ENCODE measurements at regions not wholly inside any gene's neighbourhood (a gene's known extent, or its start where the extent isn't known, plus 50 kb on each side); places are given as distances from the start of the nearest gene placed in this dataset.

DNA sequence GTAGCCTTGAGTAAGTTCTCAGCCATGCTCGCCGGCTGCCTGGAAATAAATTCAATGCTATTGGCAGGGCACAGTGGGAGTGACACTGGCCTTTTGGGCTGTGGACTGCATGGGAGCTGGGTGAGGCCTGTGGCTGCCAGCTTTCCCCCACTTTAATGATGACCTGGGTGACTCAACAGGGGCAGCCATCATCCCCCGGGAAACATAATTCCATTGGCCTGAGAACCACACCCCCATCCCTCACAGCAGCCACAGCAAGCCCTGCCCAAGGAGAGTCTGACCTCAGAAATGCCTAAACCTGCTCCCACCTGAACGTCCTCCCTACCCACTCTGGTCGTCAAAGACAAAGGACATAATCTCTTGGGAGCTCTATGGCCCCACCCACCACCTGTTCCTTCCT is 384.0 kb downstream of the LTN1 start:
- TF ChIP-seq, protein P1, sequence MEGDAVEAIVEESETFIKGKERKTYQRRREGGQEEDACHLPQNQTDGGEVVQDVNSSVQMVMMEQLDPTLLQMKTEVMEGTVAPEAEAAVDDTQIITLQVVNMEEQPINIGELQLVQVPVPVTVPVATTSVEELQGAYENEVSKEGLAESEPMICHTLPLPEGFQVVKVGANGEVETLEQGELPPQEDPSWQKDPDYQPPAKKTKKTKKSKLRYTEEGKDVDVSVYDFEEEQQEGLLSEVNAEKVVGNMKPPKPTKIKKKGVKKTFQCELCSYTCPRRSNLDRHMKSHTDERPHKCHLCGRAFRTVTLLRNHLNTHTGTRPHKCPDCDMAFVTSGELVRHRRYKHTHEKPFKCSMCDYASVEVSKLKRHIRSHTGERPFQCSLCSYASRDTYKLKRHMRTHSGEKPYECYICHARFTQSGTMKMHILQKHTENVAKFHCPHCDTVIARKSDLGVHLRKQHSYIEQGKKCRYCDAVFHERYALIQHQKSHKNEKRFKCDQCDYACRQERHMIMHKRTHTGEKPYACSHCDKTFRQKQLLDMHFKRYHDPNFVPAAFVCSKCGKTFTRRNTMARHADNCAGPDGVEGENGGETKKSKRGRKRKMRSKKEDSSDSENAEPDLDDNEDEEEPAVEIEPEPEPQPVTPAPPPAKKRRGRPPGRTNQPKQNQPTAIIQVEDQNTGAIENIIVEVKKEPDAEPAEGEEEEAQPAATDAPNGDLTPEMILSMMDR (IDR thresholded peaks at IDR 0.05; ENCODE audit: insufficient read depth, low read length, missing control alignments) = no peak
- POLR2A ChIA-PET = no interaction called here
- no peak overlapping the region for H3K4me3 ChIP-seq (ENCODE audit: low read depth, low read length)
- no peak for DNase-seq (ENCODE audit: low read depth, low spot score)
- CTCF ChIA-PET = interaction anchor here (0.8 kb wide), 1 partner anchor 68 kb away, joined by 4 read pairs; no protein-coding TSS in a partner anchor

DNA sequence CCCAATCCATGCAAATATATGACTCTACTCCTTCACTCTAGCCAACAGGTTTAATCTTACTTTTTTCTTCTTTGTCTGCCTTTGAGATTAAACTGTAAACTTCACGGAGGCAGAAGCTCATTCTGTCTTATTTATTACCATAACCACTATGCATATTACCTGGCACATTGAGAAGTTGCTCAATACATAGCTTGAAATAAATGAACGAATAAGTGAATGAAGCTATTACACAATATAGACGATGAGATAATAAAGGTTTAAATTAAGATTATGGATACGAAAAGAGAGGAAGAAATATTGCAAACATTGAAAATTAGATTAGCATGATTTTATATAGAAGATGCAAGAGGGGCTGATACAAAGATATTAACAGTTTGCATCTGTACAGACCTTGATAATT is 385.1 kb downstream of the LTN1 start:
- no peak for DNase-seq (ENCODE audit: low read depth, low spot score)
- POLR2A ChIA-PET = no interaction called here
- CTCF ChIA-PET = no interaction called here
- TF ChIP-seq, protein P1 (IDR thresholded peaks at IDR 0.05; ENCODE audit: insufficient read depth, low read length, missing control alignments) = no peak
- no peak overlapping the region for H3K4me3 ChIP-seq (ENCODE audit: low read depth, low read length)

DNA sequence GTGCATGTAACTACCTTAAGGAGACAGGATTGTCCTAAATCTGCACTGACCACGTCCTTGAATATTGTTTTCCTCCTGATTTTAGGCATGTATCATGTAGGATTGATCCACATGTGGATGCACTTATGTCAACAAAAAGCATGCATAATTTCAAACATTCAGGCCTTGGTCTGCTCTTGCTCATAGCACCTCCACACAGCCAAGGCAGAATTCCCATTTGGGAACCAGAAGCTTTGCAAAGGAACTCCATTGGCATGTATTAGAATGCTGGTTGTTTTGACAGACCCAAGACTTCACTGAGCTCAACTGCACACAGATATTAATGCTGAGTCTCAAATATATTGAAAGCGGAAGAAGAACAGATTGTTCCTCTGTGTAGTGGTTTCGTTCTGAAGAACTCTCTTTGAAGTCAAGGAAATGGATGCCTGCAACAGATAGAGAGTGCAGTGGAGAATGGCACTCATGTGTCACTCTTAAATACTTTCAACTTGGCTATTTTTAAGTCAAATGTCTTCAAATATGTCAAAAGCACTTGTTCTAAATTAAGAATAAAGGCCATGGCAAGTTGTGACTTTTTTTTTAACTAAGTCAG is 387.6 kb downstream of the LTN1 start:
- ChIA-PET POLR2A (no interaction called here), CTCF (no interaction called here)
- DNase-seq (ENCODE audit: low read depth, low spot score) = no peak
- TF ChIP-seq, protein P1 (IDR thresholded peaks at IDR 0.05; ENCODE audit: insufficient read depth, low read length, missing control alignments) = no peak
- H3K4me3 ChIP-seq (ENCODE audit: low read depth, low read length) = no peak overlapping the region

DNA sequence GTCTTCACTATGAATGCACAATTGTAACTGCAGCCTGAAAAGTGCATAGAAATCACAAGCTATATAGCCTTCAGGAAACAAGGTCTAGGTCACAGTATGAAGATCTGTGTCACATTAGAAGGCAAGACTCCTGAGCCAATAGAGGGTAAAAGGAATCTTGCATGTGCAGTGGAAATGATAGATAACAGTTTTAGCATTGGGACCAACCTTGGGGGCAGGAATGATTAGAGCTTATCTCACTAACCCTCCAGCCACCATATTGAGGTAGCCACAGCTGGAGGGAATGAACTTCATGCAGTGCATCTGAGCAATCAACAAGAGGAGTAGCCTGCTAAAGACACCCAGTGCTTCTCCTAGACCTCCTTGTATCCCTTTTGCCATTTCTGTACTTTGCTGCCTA is 390.1 kb downstream of the LTN1 start:
- ChIA-PET CTCF (interaction anchor here (1.7 kb wide), 1 partner anchor 22 kb away, joined by 3 read pairs; no protein-coding TSS in a partner anchor), POLR2A (no interaction called here)
- TF ChIP-seq, protein P1 (IDR thresholded peaks at IDR 0.05; ENCODE audit: insufficient read depth, low read length, missing control alignments) = no peak
- no peak for DNase-seq (ENCODE audit: low read depth, low spot score)
- no peak overlapping the region for H3K4me3 ChIP-seq (ENCODE audit: low read depth, low read length)

DNA sequence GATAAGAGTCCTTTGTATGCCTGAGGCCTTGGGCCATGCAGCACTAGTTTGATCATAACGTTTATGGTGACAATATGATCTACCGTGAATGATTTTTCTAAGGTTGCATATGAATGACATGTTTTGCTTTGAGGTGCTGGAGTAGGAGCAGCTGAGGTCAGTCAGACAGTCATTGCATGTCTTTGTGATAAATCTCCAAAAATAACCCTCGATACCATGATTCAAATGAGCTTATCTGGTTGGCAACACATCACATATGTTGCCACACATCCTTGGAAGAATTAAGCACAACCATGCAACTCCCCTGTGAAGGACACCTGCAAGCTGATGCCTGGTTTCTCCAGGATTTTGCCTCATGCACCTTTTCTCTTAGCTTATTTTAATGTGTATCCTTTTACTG is 394.5 kb downstream of the LTN1 start:
- no peak overlapping the region for H3K4me3 ChIP-seq (ENCODE audit: low read depth, low read length)
- CTCF ChIA-PET = interaction anchor here (1.0 kb wide), 1 partner anchor 12 kb away, joined by 5 read pairs; no protein-coding TSS in a partner anchor
- DNase-seq (ENCODE audit: low read depth, low spot score) = no peak
- POLR2A ChIA-PET = no interaction called here
- TF ChIP-seq, protein P1 (IDR thresholded peaks at IDR 0.05; ENCODE audit: insufficient read depth, low read length, missing control alignments) = no peak

DNA sequence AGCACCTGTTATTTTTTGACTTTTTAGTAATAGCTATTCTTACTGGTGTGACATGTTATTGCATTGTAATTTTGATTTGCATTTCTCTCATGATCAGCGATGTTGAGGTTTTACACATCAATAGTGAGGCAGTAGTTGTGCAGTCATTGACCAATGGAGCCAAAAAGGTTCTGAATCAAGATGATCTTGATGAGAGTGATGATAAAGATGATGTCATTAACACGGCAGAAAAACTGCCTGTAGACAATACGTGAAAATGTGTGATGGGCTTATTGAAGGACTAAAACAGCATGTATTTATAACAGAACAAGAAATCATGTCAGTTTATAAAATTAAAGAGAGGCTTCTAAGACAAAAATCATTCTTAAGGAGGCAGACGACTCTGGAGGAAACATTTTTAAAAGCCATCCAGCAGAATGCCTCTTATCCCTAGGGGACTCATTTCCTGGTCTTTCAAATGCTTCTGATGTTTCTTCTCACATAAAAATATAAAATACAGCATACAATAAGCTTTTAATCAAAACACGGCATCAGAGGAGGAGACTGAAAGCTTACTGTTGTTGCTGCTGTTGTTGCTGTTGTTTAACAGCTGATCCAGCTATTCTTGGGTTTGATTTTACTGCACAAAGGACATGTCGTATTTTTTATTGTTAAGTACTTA is 400.3 kb downstream of the LTN1 start:
- POLR2A ChIA-PET = no interaction called here
- TF ChIP-seq, protein P1 (IDR thresholded peaks at IDR 0.05; ENCODE audit: insufficient read depth, low read length, missing control alignments) = no peak
- CTCF ChIA-PET = interaction anchor here (1.5 kb wide), 1 partner anchor 153 kb away, joined by 4 read pairs; no protein-coding TSS in a partner anchor
- no peak for DNase-seq (ENCODE audit: low read depth, low spot score)
- H3K4me3 ChIP-seq (ENCODE audit: low read depth, low read length) = no peak overlapping the region

All from AG04449 (cell line).